Choroid plexus epithelial cell (primary cell): ENCODE measurements at regions not wholly inside any gene's neighbourhood (a gene's known extent, or its start where the extent isn't known, plus 50 kb on each side); places are given as distances from the start of the nearest gene placed in this dataset.
A peak's percentile ranks its signal among the peaks of the same experiment; 100 is the strongest.

Experiments
- DNase-seq: peaks from one replicate; pipeline ENCODE4 v3.0.0-alpha.2; 2010; ENCODE audit warnings: low read depth
- H3K4me3 ChIP-seq: 2 replicates; pipeline ENCODE4 v1.5.1; 2011; ENCODE audit warnings: low read depth, mild to moderate bottlenecking, control low read depth, low read length, moderate library complexity
- CTCF ChIP-seq: conservative IDR thresholded peaks from 2 replicates; pipeline ENCODE4 v1.5.1; 2011; ENCODE audit warnings: low read depth, mild to moderate bottlenecking, control low read depth, inconsistent platforms, low read length, moderate library complexity

GRCh38 chr6:147974376-147974775 lies 368.3 kb upstream of the SASH1 start:
- peak; percentile 89 for DNase-seq
- H3K4me3 ChIP-seq, result no peak overlapping the region
- no peak for TF ChIP-seq CTCF

GRCh38 chr6:147977851-147978465 lies 364.7 kb upstream of the SASH1 start:
- TF ChIP-seq CTCF, result no peak

GRCh38 chr6:147979966-147980365 lies 362.7 kb upstream of the SASH1 start:
- no peak for DNase-seq
- no peak for TF ChIP-seq CTCF
- no peak overlapping the region for H3K4me3 ChIP-seq

More at GRCh38 chr6:147977851-147978465, 364.7 kb upstream of the SASH1 start:
- no peak overlapping the region for H3K4me3 ChIP-seq
- DNase-seq, result no peak

GRCh38 chr6:147983581-147984366 lies 358.9 kb upstream of the SASH1 start:
- DNase-seq, result peak; percentile 4
- no peak for TF ChIP-seq CTCF
- no peak overlapping the region for H3K4me3 ChIP-seq

DNA sequence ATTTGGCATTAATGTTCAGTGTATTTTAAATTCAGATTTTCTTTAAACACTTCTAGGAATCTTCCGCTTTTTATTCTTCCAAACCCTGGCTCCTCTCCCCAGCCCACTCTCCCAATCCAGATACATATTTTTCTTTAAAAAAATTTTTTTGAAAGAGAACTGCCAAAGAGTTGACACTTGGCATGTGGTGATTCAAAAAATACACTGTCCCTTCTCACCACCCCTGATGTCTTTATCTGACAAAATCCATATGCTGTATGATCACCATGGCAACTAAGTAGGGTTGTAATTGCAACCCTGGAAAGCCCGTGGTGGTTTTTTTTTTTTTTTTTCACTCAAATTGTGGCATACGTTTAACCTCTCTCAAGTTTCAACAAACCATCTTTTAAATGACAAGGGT lies 355.8 kb upstream of the SASH1 start:
- DNase-seq, result no peak
- no peak overlapping the region for H3K4me3 ChIP-seq
- TF ChIP-seq CTCF, result no peak

DNA sequence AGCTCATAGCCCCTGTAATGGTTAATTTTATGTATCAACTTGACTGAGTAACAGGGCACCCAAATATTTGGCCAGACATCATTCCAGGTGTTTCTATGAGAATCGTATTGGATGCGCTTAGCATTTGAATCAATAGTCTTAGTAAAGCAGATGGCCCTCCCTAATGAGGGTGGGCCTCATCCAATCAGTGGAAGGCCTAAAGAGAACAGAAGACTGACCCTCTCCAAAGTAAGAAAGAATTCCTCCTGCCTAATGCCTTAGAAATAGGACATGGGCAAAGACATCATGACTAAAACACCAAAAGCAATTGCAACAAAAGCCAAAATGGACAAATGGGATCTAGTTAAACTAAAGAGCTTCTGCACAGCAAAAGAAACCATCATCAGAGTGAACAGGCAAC lies 352.5 kb upstream of the SASH1 start:
- TF ChIP-seq CTCF, result no peak
- H3K4me3 ChIP-seq, result no peak overlapping the region
- no peak for DNase-seq

- DNase-seq, result no peak
- H3K4me3 ChIP-seq, result no peak overlapping the region
- no peak for TF ChIP-seq CTCF
Observed at GRCh38 chr6:147991961-147992360, 350.7 kb upstream of the SASH1 start.
